CD14-positive monocyte (primary cell): ENCODE measurements at regions not wholly inside any gene's neighbourhood (a gene's known extent, or its start where the extent isn't known, plus 50 kb on each side); places are given as distances from the start of the nearest gene placed in this dataset.

ENCODE experiments used
- DNase-seq, 3 donors: peaks; one replicate each; pipeline ENCODE4 v3.0.0-alpha.2; 2011 to 2022
- H2AFZ ChIP-seq: 2 replicates; pipeline ENCODE4 v1.6.0; 2012; ENCODE audit warnings: mild to moderate bottlenecking, low read depth, low read length, inconsistent platforms; ENCODE audit not compliant: insufficient read depth, poor library complexity, severe bottlenecking
- H3K27ac ChIP-seq, 2 donors: 1 replicate in 1 of 2; 2 replicates in 1 of 2; pipeline ENCODE4 v1.5.1; 2012 to 2013; ENCODE audit warnings: low read length in 2 of 2, control low read depth in 1 of 2, inconsistent platforms in 1 of 2, low read depth in 1 of 2, mild to moderate bottlenecking in 1 of 2
- H3K27me3 ChIP-seq, 2 donors: one replicate each; pipeline versions ENCODE4 v1.6.0 to v1.6.1; 2011 to 2013; ENCODE audit warnings: low read length in 2 of 2; ENCODE audit not compliant: control insufficient read depth in 2 of 2, insufficient read depth in 2 of 2
- H3K36me3 ChIP-seq, 2 donors: replicated peaks in 1 of 2; 1 replicate in 1 of 2; 2 replicates in 1 of 2; pipeline versions ENCODE4 v1.5.1 to v1.6.1; 2012 to 2013; ENCODE audit warnings: low read length in 2 of 2, control low read depth in 1 of 2, inconsistent platforms in 1 of 2, mild to moderate bottlenecking in 1 of 2; ENCODE audit not compliant: insufficient read depth in 2 of 2, control insufficient read depth in 1 of 2
- H3K4me1 ChIP-seq, 2 donors: 1 replicate in 1 of 2; 2 replicates in 1 of 2; pipeline versions ENCODE4 v1.5.1 to v1.6.1; 2012 to 2013; ENCODE audit warnings: low read length in 2 of 2, control low read depth in 1 of 2, inconsistent platforms in 1 of 2, mild to moderate bottlenecking in 1 of 2, moderate library complexity in 1 of 2; ENCODE audit not compliant: insufficient read depth in 2 of 2, control insufficient read depth in 1 of 2
- H3K4me2 ChIP-seq: replicated peaks from 2 replicates; pipeline ENCODE3; 2012; ENCODE audit warnings: low read length, moderate library complexity, mild to moderate bottlenecking; ENCODE audit not compliant: poor library complexity, severe bottlenecking; ENCODE audit errors: extremely low read depth
- H3K4me3 ChIP-seq, 3 experiments: fragments of 200-600 bp in 1 of 3; sonication (generic) in 1 of 3; replicated peaks in 1 of 3; 1 replicate in 2 of 3; 2 replicates in 1 of 3; pipeline ENCODE4 v1.5.1; 2011 to 2013; ENCODE audit warnings: low read length in 3 of 3, mild to moderate bottlenecking in 3 of 3, control low read depth in 2 of 3, low read depth in 2 of 3, inconsistent platforms in 1 of 3, moderate library complexity in 1 of 3
- H3K79me2 ChIP-seq: 2 replicates; pipeline ENCODE4 v1.6.0; 2012; ENCODE audit warnings: mild to moderate bottlenecking, control low read depth, inconsistent platforms, low read length, moderate library complexity; ENCODE audit not compliant: insufficient read depth
- H3K9ac ChIP-seq: 2 replicates; pipeline ENCODE4 v1.6.0; 2017; ENCODE audit warnings: low read length, mild to moderate bottlenecking; ENCODE audit not compliant: insufficient read depth, poor library complexity, severe bottlenecking
- H3K9me3 ChIP-seq, 2 donors: replicated peaks in 1 of 2; 1 replicate in 1 of 2; 2 replicates in 1 of 2; pipeline versions ENCODE4 v1.5.1 to v1.6.1; 2012 to 2013; ENCODE audit warnings: low read length in 2 of 2, control low read depth in 1 of 2; ENCODE audit not compliant: control insufficient read depth in 1 of 2, insufficient read depth in 1 of 2
- H4K20me1 ChIP-seq: 2 replicates; pipeline ENCODE4 v1.6.0; 2012; ENCODE audit warnings: mild to moderate bottlenecking, low read length, control low read depth, moderate library complexity; ENCODE audit not compliant: insufficient read depth
- H3K27ac Mint-ChIP-seq, 7 donors: one replicate each; pipeline ENCODE4 v1.8.0; 2020; ENCODE audit warnings: mild to moderate bottlenecking in 7 of 7, mixed read lengths in 7 of 7, moderate library complexity in 6 of 7, inconsistent platforms in 2 of 7
- H3K27me3 Mint-ChIP-seq, 3 donors: one replicate each; pipeline ENCODE4 v1.8.0; 2021 to 2022; ENCODE audit warnings: low read depth in 3 of 3, mild to moderate bottlenecking in 3 of 3, mixed read lengths in 3 of 3, moderate library complexity in 3 of 3, inconsistent platforms in 1 of 3
- H3K36me3 Mint-ChIP-seq, 2 donors: one replicate each; pipeline ENCODE4 v1.8.0; 2020; ENCODE audit warnings: mixed read lengths in 2 of 2, inconsistent platforms in 1 of 2, mild to moderate bottlenecking in 1 of 2
- H3K4me1 Mint-ChIP-seq: one replicate; pipeline ENCODE4 v1.8.0; 2020; ENCODE audit warnings: mild to moderate bottlenecking, mixed read lengths
- H3K4me3 Mint-ChIP-seq, 2 donors: one replicate each; pipeline ENCODE4 v1.8.0; 2020; ENCODE audit warnings: mild to moderate bottlenecking in 2 of 2, mixed read lengths in 2 of 2, moderate library complexity in 1 of 2
- H3K9me3 Mint-ChIP-seq, 7 donors: one replicate each; pipeline ENCODE4 v1.8.0; 2020 to 2022; ENCODE audit warnings: mixed read lengths in 7 of 7, mild to moderate bottlenecking in 6 of 7, moderate library complexity in 6 of 7, inconsistent platforms in 2 of 7
- CTCF ChIP-seq: fragments of 200-600 bp; IDR thresholded peaks from one replicate; pipeline ENCODE4 v1.8.0; 2022; ENCODE audit warnings: antibody characterized with exemption, mild to moderate bottlenecking
- WGBS: methylation state at CpG from one replicate; pipeline ENCODE4 v1.1.5; 2013; ENCODE audit warnings: missing lambda C conversion rate; ENCODE audit not compliant: insufficient coverage; 5-methylcytosine and 5-hydroxymethylcytosine counted together
- intact Hi-C, 2 donors: fragments of 100-400 bp; cut with micrococcal nuclease; formaldehyde crosslinking; loops; one replicate each; pipeline versions ENCODE4 v1.15.0 to v1.15.1; 2023

GRCh38 chr11:23134627-23135026 lies 274.4 kb upstream of the CCDC179 start:
- H3K4me1 Mint-ChIP-seq: no peaks in the 10 kb centered on the region
- no peaks in the 10 kb centered on the region for H3K36me3 Mint-ChIP-seq
- Histone ChIP-seq H3K36me3 (no peaks in the 10 kb centered on the region), H3K79me2 (no peaks in the 10 kb centered on the region), H3K27ac (no peak overlapping the region), H3K9ac (no peak overlapping the region), H3K9me3 (peaks cover 11 to 22% of the 10 kb centered on the region in 2 donors), H3K4me1 (no peaks in the 10 kb centered on the region), H3K4me3 (no peak overlapping the region), H2AFZ (no peak overlapping the region), H3K27me3 (no peaks in the 10 kb centered on the region), H4K20me1 (no peaks in the 10 kb centered on the region), H3K4me2 (no peak overlapping the region)
- no peaks in the 10 kb centered on the region for H3K27me3 Mint-ChIP-seq
- WGBS: 79% methylated on average over 3 of the region's 3 CpGs
- no peak overlapping the region for H3K27ac Mint-ChIP-seq
- TF ChIP-seq CTCF: no peak
- DNase-seq: no peak
- intact Hi-C loops: no loop called here
- H3K4me3 Mint-ChIP-seq: no peak overlapping the region
- H3K9me3 Mint-ChIP-seq: peaks cover 3 to 15% (median 7%) of the 10 kb centered on the region in 7 donors

- intact Hi-C loops: no loop called here
- no peaks in the 10 kb centered on the region for H3K4me1 Mint-ChIP-seq
- no peak overlapping the region for H3K9ac ChIP-seq
Observed at GRCh38 chr11:23138761-23139160, 278.5 kb upstream of the CCDC179 start.

More at GRCh38 chr11:23138761-23139160, 278.5 kb upstream of the CCDC179 start:
- no peak overlapping the region for H3K27ac Mint-ChIP-seq
- no peaks in the 10 kb centered on the region for H4K20me1 ChIP-seq
- no peak overlapping the region for H2AFZ ChIP-seq
- H3K9me3 Mint-ChIP-seq: peaks cover 0 to 11% (median 3%) of the 10 kb centered on the region in 7 donors
- H3K4me3 Mint-ChIP-seq: no peak overlapping the region
- H3K27me3 ChIP-seq: no peaks in the 10 kb centered on the region
- no peaks in the 10 kb centered on the region for H3K36me3 ChIP-seq
- no peak overlapping the region for H3K4me3 ChIP-seq
- peaks cover 8 to 22% of the 10 kb centered on the region in 2 donors for H3K9me3 ChIP-seq
- H3K27ac ChIP-seq: no peak overlapping the region
- H3K79me2 ChIP-seq: no peaks in the 10 kb centered on the region
- WGBS: no CpG with 5 or more reads among the region's 1 CpG
- no peaks in the 10 kb centered on the region for H3K36me3 Mint-ChIP-seq
- no peaks in the 10 kb centered on the region for H3K4me1 ChIP-seq
- no peak for TF ChIP-seq CTCF
- no peak overlapping the region for H3K4me2 ChIP-seq
- no peak for DNase-seq
- no peaks in the 10 kb centered on the region for H3K27me3 Mint-ChIP-seq
